ENCODE measurements at regions not wholly inside any gene's neighbourhood (a gene's known extent, or its start where the extent isn't known, plus 50 kb on each side); places are given as distances from the start of the nearest gene placed in this dataset.

- TF ChIP-seq, protein P1, sequence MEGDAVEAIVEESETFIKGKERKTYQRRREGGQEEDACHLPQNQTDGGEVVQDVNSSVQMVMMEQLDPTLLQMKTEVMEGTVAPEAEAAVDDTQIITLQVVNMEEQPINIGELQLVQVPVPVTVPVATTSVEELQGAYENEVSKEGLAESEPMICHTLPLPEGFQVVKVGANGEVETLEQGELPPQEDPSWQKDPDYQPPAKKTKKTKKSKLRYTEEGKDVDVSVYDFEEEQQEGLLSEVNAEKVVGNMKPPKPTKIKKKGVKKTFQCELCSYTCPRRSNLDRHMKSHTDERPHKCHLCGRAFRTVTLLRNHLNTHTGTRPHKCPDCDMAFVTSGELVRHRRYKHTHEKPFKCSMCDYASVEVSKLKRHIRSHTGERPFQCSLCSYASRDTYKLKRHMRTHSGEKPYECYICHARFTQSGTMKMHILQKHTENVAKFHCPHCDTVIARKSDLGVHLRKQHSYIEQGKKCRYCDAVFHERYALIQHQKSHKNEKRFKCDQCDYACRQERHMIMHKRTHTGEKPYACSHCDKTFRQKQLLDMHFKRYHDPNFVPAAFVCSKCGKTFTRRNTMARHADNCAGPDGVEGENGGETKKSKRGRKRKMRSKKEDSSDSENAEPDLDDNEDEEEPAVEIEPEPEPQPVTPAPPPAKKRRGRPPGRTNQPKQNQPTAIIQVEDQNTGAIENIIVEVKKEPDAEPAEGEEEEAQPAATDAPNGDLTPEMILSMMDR (conservative IDR thresholded peaks at IDR 0.05; ENCODE audit: low read depth, low read length): no peak
- no peak for TF ChIP-seq EZH2 (IDR thresholded peaks at IDR 0.05; ENCODE audit: borderline replicate concordance, low read depth, low read length, poor library complexity, severe bottlenecking)
Measured at GRCh38 chr4:180861651-180862050, 1381.6 kb upstream of the TENM3 start.
